Transverse colon (tissue), 4 donors: ENCODE measurements at regions not wholly inside any gene's neighbourhood (a gene's known extent, or its start where the extent isn't known, plus 50 kb on each side); places are given as distances from the start of the nearest gene placed in this dataset.

Experiments
- DNase-seq: peaks from one replicate; pipeline ENCODE4 v3.0.0-alpha.2; 2019
- H3K27ac ChIP-seq, 4 donors: fragments of 200-600 bp; sonication (generic); 2 replicates each; pipeline ENCODE4 v1.5.1; 2016 to 2018; ENCODE audit warnings: inconsistent platforms in 4 of 4
- H3K27me3 ChIP-seq: fragments of 200-600 bp; sonication (generic); 2 replicates; pipeline ENCODE4 v1.5.1; 2017; ENCODE audit warnings: inconsistent platforms
- H3K36me3 ChIP-seq, 4 donors: fragments of 200-600 bp; sonication (generic); 2 replicates each; pipeline ENCODE4 v1.5.1; 2017 to 2019; ENCODE audit warnings: inconsistent platforms in 4 of 4
- H3K4me1 ChIP-seq, 4 donors: fragments of 200-600 bp; sonication (generic); 2 replicates each; pipeline ENCODE4 v1.5.1; 2017 to 2020; ENCODE audit warnings: inconsistent platforms in 4 of 4
- H3K4me3 ChIP-seq, 4 donors: fragments of 200-600 bp; sonication (generic); 1 replicate in 1 of 4; 2 replicates in 3 of 4; pipeline versions ENCODE4 v1.5.1 to v1.6.1; 2017 to 2019; ENCODE audit warnings: inconsistent platforms in 4 of 4
- H3K9me3 ChIP-seq, 2 donors: fragments of 200-600 bp; sonication (generic); 2 replicates each; pipeline ENCODE4 v1.5.1; 2017 to 2019; ENCODE audit warnings: inconsistent platforms in 2 of 2
- CTCF ChIP-seq, 5 experiments: fragments of 200-600 bp in 3 of 5; fragments of 450-650 bp in 2 of 5; sonication (generic) in 3 of 5; IDR thresholded peaks; 1 replicate in 2 of 5; 2 replicates in 3 of 5; pipeline ENCODE4 v1.5.1; 2016 to 2017; ENCODE audit warnings: antibody characterized with exemption in 5 of 5, inconsistent platforms in 3 of 5, mild to moderate bottlenecking in 2 of 5, moderate library complexity in 1 of 5
- EP300 ChIP-seq: sonication (generic); formaldehyde crosslinking; IDR thresholded peaks from one replicate; pipeline ENCODE4 v1.6.1; 2017; ENCODE audit warnings: antibody characterized with exemption, low read depth
- POLR2A ChIP-seq: fragments of 450-650 bp; IDR thresholded peaks from one replicate; pipeline ENCODE4 v1.6.1; 2016; ENCODE audit warnings: antibody characterized with exemption, mild to moderate bottlenecking, moderate library complexity
- POLR2AphosphoS5 ChIP-seq, 3 donors: sonication (generic); formaldehyde crosslinking; IDR thresholded peaks; one replicate each; pipeline ENCODE4 v1.6.1; 2016; ENCODE audit warnings: antibody characterized with exemption in 3 of 3
- WGBS, 2 donors: methylation state at CpG; one replicate each; pipeline ENCODE4 v1.1.5; 2018; ENCODE audit warnings: low coverage in 1 of 2; 5-methylcytosine and 5-hydroxymethylcytosine counted together
- in situ Hi-C, 4 donors: fragments of 200-750 bp; cut with MboI; loops; one replicate each; pipeline versions ENCODE4 v1.15.0 to v1.15.1; 2017; ENCODE audit warnings: low sequenced_read_pairs in 3 of 4, low pct_ligation_motif_present in 1 of 4, low pct_unique_long_range_greater_than_20kb in 1 of 4
- intact Hi-C: fragments of 100-400 bp; cut with DNase I; formaldehyde crosslinking; loops from one replicate; pipeline ENCODE4 v1.15.1; 2023; ENCODE audit warnings: low total_unique reads

- Histone ChIP-seq H3K4me3 (no peak overlapping the region), H3K9me3 (no peaks in the 10 kb centered on the region), H3K36me3 (no peaks in the 10 kb centered on the region), H3K27me3 (peaks cover 12% of the 10 kb centered on the region), H3K27ac (no peak overlapping the region), H3K4me1 (no peaks in the 10 kb centered on the region)
- WGBS, 2 donors = 72 to 95% methylated on average over 3 to 9 of the region's 14 CpGs
- TF ChIP-seq POLR2AphosphoS5 (IDR thresholded peaks at IDR 0.05) (no peak), CTCF (IDR thresholded peaks at IDR 0.05) (no peak), EP300 (no peak), POLR2A (no peak)
- in situ Hi-C loops = no loop called here
- intact Hi-C loops = no loop called here
- no peak for DNase-seq
These were observed 133.1 kb upstream of the C1orf174 start for GRCh38 chr1:4033129-4033676.

- Histone ChIP-seq H3K36me3 (no peaks in the 10 kb centered on the region), H3K4me1 (no peaks in the 10 kb centered on the region), H3K4me3 (no peak overlapping the region), H3K9me3 (no peaks in the 10 kb centered on the region), H3K27me3 (peaks cover 12% of the 10 kb centered on the region), H3K27ac (no peak overlapping the region)
- no peak for TF ChIP-seq CTCF (IDR thresholded peaks at IDR 0.05)
- TF ChIP-seq POLR2AphosphoS5 (IDR thresholded peaks at IDR 0.05) = no peak
- no peak for TF ChIP-seq EP300
- TF ChIP-seq POLR2A = no peak
- 62% methylated on average over 8 of the region's 8 CpGs; no CpG with 5 or more reads in 1 of the 2 donors for WGBS, 2 donors
- in situ Hi-C loops (no loop called here), intact Hi-C loops (no loop called here)
- DNase-seq = no peak
These were observed 133.6 kb upstream of the C1orf174 start for GRCh38 chr1:4033713-4034112.

- intact Hi-C loops (no loop called here), in situ Hi-C loops (no loop called here)
- H3K36me3 ChIP-seq = no peaks in the 10 kb centered on the region
- WGBS, 2 donors = 67% methylated on average over 8 of the region's 8 CpGs; no CpG with 5 or more reads in 1 of the 2 donors
- no peaks in the 10 kb centered on the region for H3K9me3 ChIP-seq
- no peak for TF ChIP-seq EP300
- no peak for TF ChIP-seq POLR2A
- TF ChIP-seq CTCF (IDR thresholded peaks at IDR 0.05) = no peak
- no peak for TF ChIP-seq POLR2AphosphoS5 (IDR thresholded peaks at IDR 0.05)
- H3K4me1 ChIP-seq = no peaks in the 10 kb centered on the region
- H3K27ac ChIP-seq = no peak overlapping the region
- DNase-seq = no peak
- H3K4me3 ChIP-seq = no peak overlapping the region
- peaks cover 12% of the 10 kb centered on the region for H3K27me3 ChIP-seq
These were observed 134.3 kb upstream of the C1orf174 start for GRCh38 chr1:4034318-4034887.

- 35 to 61% methylated on average over 4 to 5 of the region's 5 CpGs for WGBS, 2 donors
- Histone ChIP-seq H3K4me3 (no peak overlapping the region), H3K4me1 (no peaks in the 10 kb centered on the region), H3K27ac (no peak overlapping the region), H3K36me3 (no peaks in the 10 kb centered on the region), H3K27me3 (no peaks in the 10 kb centered on the region), H3K9me3 (no peaks in the 10 kb centered on the region)
- intact Hi-C loops (no loop called here), in situ Hi-C loops (no loop called here)
- TF ChIP-seq CTCF (IDR thresholded peaks at IDR 0.05) (no peak), EP300 (no peak), POLR2A (no peak), POLR2AphosphoS5 (IDR thresholded peaks at IDR 0.05) (no peak)
- no peak for DNase-seq
These were observed 144.9 kb upstream of the C1orf174 start for GRCh38 chr1:4044967-4045366.
